ENCODE measurements at regions not wholly inside any gene's neighbourhood (a gene's known extent, or its start where the extent isn't known, plus 50 kb on each side); places are given as distances from the start of the nearest gene placed in this dataset.

DNA sequence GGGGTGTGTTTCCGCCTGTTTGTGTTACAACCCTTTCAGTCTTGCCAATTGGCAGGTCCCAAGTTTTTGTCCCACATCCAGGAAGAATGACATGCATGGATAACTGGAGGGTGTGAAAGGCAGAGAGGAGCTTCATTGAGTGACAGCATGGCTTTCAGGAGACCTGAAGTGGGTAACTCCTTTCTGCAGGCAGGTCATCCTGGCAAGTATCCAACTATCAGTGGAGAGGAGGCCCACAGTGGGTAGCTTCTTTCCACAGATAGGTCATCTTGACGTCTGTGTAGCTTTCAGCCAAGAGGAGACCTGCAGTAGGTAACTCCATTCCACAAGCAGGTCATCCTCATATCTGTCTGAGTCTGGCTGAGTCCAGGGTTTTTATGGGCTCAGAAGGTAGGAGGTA, 1268.8 kb upstream of the CNTN5 start:
- H3K4me1 ChIP-seq = no peaks in the 10 kb centered on the region
- H3K36me3 ChIP-seq = no peaks in the 10 kb centered on the region
- no peaks in the 10 kb centered on the region for H3K9me3 ChIP-seq
- no peaks in the 10 kb centered on the region for H3K27me3 ChIP-seq
- no peak overlapping the region for H3K4me3 ChIP-seq
- no peak overlapping the region for H3K27ac ChIP-seq
- TF ChIP-seq, protein P1, sequence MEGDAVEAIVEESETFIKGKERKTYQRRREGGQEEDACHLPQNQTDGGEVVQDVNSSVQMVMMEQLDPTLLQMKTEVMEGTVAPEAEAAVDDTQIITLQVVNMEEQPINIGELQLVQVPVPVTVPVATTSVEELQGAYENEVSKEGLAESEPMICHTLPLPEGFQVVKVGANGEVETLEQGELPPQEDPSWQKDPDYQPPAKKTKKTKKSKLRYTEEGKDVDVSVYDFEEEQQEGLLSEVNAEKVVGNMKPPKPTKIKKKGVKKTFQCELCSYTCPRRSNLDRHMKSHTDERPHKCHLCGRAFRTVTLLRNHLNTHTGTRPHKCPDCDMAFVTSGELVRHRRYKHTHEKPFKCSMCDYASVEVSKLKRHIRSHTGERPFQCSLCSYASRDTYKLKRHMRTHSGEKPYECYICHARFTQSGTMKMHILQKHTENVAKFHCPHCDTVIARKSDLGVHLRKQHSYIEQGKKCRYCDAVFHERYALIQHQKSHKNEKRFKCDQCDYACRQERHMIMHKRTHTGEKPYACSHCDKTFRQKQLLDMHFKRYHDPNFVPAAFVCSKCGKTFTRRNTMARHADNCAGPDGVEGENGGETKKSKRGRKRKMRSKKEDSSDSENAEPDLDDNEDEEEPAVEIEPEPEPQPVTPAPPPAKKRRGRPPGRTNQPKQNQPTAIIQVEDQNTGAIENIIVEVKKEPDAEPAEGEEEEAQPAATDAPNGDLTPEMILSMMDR (IDR thresholded peaks at IDR 0.05) = no peak
- TF ChIP-seq POLR2A (IDR thresholded peaks at IDR 0.05) = no peak
- no peak for DNase-seq

DNA sequence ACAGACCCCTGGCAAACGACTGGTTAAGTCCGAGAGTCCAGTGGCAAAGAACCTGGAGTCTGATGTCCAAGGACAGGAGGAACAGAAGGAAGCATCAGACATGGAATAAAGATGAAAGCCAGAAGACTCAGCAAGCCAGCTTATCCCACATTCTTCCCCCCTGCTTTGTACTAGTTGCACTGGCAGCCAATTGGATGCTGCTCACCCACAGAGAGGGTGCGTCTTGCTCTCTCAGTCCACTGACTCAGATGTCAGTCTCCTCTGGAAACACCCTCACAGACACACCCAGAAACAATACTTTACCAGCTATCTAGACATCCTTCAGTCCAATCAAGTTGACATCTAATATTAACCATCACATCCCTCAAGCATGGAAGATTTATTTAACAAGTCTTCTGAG, 1265.8 kb upstream of the CNTN5 start:
- no peaks in the 10 kb centered on the region for H3K27me3 ChIP-seq
- TF ChIP-seq, protein P1 (IDR thresholded peaks at IDR 0.05) = no peak
- TF ChIP-seq POLR2A (IDR thresholded peaks at IDR 0.05) = no peak
- no peak overlapping the region for H3K4me3 ChIP-seq
- H3K4me1 ChIP-seq = no peaks in the 10 kb centered on the region
- H3K9me3 ChIP-seq = no peaks in the 10 kb centered on the region
- H3K36me3 ChIP-seq = no peaks in the 10 kb centered on the region
- DNase-seq = no peak
- no peak overlapping the region for H3K27ac ChIP-seq

DNA sequence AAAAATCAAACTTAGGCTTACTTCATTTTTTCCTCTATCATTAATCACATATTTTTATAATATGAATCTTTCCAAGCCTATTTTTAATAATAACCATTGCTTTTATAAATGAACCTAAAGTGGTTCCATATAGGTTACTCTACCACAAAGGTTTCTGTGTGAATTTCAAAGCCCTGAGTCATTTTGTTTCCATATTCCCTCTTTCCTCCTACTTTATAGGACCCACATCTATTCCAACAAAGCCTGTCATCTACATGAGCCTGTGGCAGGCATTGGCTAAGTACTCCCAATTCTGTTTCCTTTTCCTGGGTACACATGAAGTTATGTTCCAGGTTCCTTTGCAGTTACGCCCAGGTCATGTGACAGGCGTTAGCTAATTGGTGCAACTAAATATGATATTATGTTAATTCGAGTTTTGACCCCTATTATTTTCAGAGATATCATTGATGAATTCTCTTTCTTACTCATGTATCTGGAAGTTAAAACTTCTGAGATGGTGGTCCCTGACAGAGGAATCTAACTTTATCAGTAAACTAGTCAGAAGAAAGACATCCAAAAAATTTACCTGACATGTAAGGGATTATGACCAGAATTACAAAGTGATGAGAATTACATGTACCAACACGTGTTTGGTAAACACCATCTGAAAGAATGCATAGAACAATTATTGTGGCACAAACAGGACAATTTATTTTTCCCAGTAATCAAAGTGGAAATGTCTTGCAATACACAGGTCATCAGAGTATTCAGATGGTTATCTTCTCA, 1264.0 kb upstream of the CNTN5 start:
- H3K27me3 ChIP-seq = no peaks in the 10 kb centered on the region
- DNase-seq = no peak
- H3K27ac ChIP-seq = no peak overlapping the region

DNA sequence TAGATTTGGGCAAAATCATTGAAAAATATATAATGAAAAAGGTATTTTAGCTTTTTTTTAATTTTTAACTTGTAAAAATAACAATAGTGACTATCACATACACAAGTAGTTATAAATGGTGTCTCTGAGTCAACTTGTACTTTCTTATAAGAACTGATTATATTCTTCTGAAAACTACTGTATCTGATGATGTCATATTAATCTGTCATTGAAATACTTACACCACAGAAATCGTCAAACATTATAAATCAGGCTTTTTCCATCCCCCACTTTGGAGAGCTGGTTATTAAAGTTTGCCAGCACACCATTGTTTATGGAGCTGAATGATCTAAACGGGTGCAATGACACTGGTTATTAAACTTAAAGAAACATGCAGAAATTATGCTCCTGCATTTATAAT, 1259.6 kb upstream of the CNTN5 start:
- no peak for DNase-seq
- Histone ChIP-seq H3K27ac (no peak overlapping the region), H3K36me3 (no peaks in the 10 kb centered on the region), H3K27me3 (no peaks in the 10 kb centered on the region), H3K9me3 (no peaks in the 10 kb centered on the region), H3K4me3 (no peak overlapping the region), H3K4me1 (no peaks in the 10 kb centered on the region)
- TF ChIP-seq, protein P1 (IDR thresholded peaks at IDR 0.05) = no peak
- no peak for TF ChIP-seq POLR2A (IDR thresholded peaks at IDR 0.05)

More for the DNA sequence above, 1264.0 kb upstream of the CNTN5 start:
- Histone ChIP-seq H3K36me3 (no peaks in the 10 kb centered on the region), H3K4me3 (no peak overlapping the region), H3K4me1 (no peaks in the 10 kb centered on the region), H3K9me3 (no peaks in the 10 kb centered on the region)
- TF ChIP-seq, protein P1 (IDR thresholded peaks at IDR 0.05) = no peak
- TF ChIP-seq POLR2A (IDR thresholded peaks at IDR 0.05) = no peak

DNA sequence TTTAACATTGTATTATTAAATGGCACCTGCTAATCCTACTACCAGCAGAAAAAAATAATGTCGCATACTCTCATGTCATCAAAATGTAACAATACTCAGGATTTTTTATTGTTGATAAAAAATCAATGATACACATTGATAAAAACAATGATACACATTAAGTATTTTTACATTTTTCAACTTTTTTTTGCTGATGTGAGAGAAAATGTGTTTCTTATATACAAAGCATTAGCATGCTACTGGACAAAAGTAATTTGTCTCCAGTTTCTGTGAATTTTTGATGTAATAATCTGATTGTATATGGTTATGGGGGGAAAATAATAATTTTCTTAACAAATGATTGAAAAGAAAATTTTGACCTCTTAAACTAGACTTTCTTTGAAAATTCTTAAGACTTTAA, 1256.6 kb upstream of the CNTN5 start:
- Histone ChIP-seq H3K36me3 (no peaks in the 10 kb centered on the region), H3K9me3 (peaks cover 0 to 5% (median 0%) of the 10 kb centered on the region in 4 donors), H3K27ac (no peak overlapping the region), H3K4me3 (no peak overlapping the region), H3K27me3 (no peaks in the 10 kb centered on the region), H3K4me1 (no peaks in the 10 kb centered on the region)
- TF ChIP-seq, protein P1 (IDR thresholded peaks at IDR 0.05) = no peak
- no peak for TF ChIP-seq POLR2A (IDR thresholded peaks at IDR 0.05)
- DNase-seq = no peak

Measured in Peyer's patch (tissue), 4 donors.